KMS-11 (cell line): ENCODE measurements at regions not wholly inside any gene's neighbourhood (a gene's known extent, or its start where the extent isn't known, plus 50 kb on each side); places are given as distances from the start of the nearest gene placed in this dataset.

Source experiments
- H2AFZ ChIP-seq: fragments of 200-600 bp; sonication (generic); 2 replicates; pipeline ENCODE4 v1.6.1; 2016; ENCODE audit warnings: antibody characterized with exemption, mixed run types, low read depth
- H3K27ac ChIP-seq: fragments of 200-600 bp; sonication (generic); 2 replicates; pipeline ENCODE4 v1.6.1; 2016; ENCODE audit warnings: mild to moderate bottlenecking, mixed run types
- H3K27me3 ChIP-seq: fragments of 200-600 bp; sonication (generic); 2 replicates; pipeline ENCODE4 v1.6.1; 2017; ENCODE audit warnings: mild to moderate bottlenecking, low read depth, mixed run types, moderate library complexity; ENCODE audit not compliant: insufficient read depth
- H3K36me3 ChIP-seq: fragments of 200-600 bp; sonication (generic); 2 replicates; pipeline ENCODE4 v1.6.1; 2017; ENCODE audit warnings: mild to moderate bottlenecking, mixed run types; ENCODE audit not compliant: insufficient read depth
- H3K4me1 ChIP-seq: fragments of 200-600 bp; sonication (generic); 2 replicates; pipeline ENCODE4 v1.6.1; 2016; ENCODE audit warnings: mild to moderate bottlenecking, low read depth, mixed run types; ENCODE audit not compliant: poor library complexity, severe bottlenecking
- H3K4me2 ChIP-seq: fragments of 200-600 bp; sonication (generic); 2 replicates; pipeline ENCODE4 v1.7.0; 2016; ENCODE audit warnings: mild to moderate bottlenecking, mixed run types
- H3K4me3 ChIP-seq: fragments of 200-600 bp; sonication (generic); IDR thresholded peaks from 2 replicates; pipeline ENCODE4 v1.6.1; 2017; ENCODE audit warnings: low read depth, low read length, mixed read lengths; ENCODE audit not compliant: insufficient read depth
- H3K79me2 ChIP-seq: fragments of 200-600 bp; sonication (generic); 2 replicates; pipeline ENCODE4 v1.6.1; 2016; ENCODE audit warnings: low read depth, mixed run types; ENCODE audit not compliant: insufficient read depth
- H3K9ac ChIP-seq: fragments of 200-600 bp; sonication (generic); 2 replicates; pipeline ENCODE4 v1.6.1; 2016; ENCODE audit warnings: mild to moderate bottlenecking, mixed run types
- H4K20me1 ChIP-seq: fragments of 200-600 bp; sonication (generic); 2 replicates; pipeline ENCODE4 v1.6.1; 2016; ENCODE audit warnings: mild to moderate bottlenecking, mixed run types; ENCODE audit not compliant: insufficient read depth
- CTCF ChIP-seq: fragments of 200-600 bp; sonication (generic); conservative IDR thresholded peaks from 2 replicates; pipeline ENCODE4 v1.6.1; 2017; ENCODE audit warnings: low read depth, mild to moderate bottlenecking, antibody characterized with exemption, low read length, moderate library complexity, mixed read lengths

- no peaks in the 10 kb centered on the region for H3K79me2 ChIP-seq
- no peak overlapping the region for H3K4me3 ChIP-seq
- H3K27me3 ChIP-seq: no peaks in the 10 kb centered on the region
- H3K4me1 ChIP-seq: no peaks in the 10 kb centered on the region
- no peak overlapping the region for H2AFZ ChIP-seq
- no peak overlapping the region for H3K9ac ChIP-seq
- no peak for TF ChIP-seq CTCF
- H4K20me1 ChIP-seq: no peaks in the 10 kb centered on the region
- no peak overlapping the region for H3K27ac ChIP-seq
- H3K36me3 ChIP-seq: no peaks in the 10 kb centered on the region
- H3K4me2 ChIP-seq: no peak overlapping the region
These were observed 597.2 kb upstream of the KLHL29 start for GRCh38 chr2:22787745-22788144.

DNA sequence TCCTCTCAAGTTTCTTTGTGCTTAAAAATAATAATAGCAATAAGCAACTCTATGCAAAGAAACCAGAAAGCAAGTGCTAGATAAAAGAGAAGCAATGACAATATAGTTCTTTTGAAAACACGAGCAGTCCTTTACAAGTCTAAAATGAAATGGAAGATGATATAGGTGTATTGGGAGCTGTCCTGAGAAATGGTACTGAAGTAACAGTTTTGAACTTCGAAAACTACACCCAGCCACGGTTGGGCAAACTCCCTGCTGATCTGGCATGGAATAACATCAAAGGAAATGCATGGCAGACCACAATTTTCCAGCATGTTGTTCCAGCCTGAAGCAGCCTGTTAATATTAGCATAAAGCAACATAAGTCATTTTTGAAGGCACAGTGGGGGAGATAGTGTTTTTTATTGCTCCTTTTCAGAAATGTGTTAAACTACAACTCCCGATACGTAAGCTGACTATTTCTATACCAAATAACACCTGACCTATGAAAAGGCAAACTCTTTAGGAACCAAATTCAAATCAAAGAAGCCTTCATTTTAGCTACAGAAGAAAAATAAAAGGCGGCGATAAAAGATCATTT is 596.1 kb upstream of the KLHL29 start:
- no peak for TF ChIP-seq CTCF
- H3K79me2 ChIP-seq: no peaks in the 10 kb centered on the region
- H3K27ac ChIP-seq: no peak overlapping the region
- H3K9ac ChIP-seq: no peak overlapping the region
- H3K27me3 ChIP-seq: no peaks in the 10 kb centered on the region
- no peak overlapping the region for H3K4me2 ChIP-seq
- no peaks in the 10 kb centered on the region for H4K20me1 ChIP-seq
- H3K36me3 ChIP-seq: no peaks in the 10 kb centered on the region
- no peak overlapping the region for H3K4me3 ChIP-seq
- H3K4me1 ChIP-seq: no peaks in the 10 kb centered on the region
- no peak overlapping the region for H2AFZ ChIP-seq

- no peaks in the 10 kb centered on the region for H3K79me2 ChIP-seq
- no peak for TF ChIP-seq CTCF
- no peaks in the 10 kb centered on the region for H4K20me1 ChIP-seq
- H3K27me3 ChIP-seq: no peaks in the 10 kb centered on the region
- H3K9ac ChIP-seq: no peak overlapping the region
- H3K36me3 ChIP-seq: no peaks in the 10 kb centered on the region
- H3K27ac ChIP-seq: no peak overlapping the region
- H2AFZ ChIP-seq: no peak overlapping the region
- no peak overlapping the region for H3K4me2 ChIP-seq
- H3K4me3 ChIP-seq: no peak overlapping the region
- H3K4me1 ChIP-seq: no peaks in the 10 kb centered on the region
These were observed 589.6 kb upstream of the KLHL29 start for GRCh38 chr2:22795287-22795866.

DNA sequence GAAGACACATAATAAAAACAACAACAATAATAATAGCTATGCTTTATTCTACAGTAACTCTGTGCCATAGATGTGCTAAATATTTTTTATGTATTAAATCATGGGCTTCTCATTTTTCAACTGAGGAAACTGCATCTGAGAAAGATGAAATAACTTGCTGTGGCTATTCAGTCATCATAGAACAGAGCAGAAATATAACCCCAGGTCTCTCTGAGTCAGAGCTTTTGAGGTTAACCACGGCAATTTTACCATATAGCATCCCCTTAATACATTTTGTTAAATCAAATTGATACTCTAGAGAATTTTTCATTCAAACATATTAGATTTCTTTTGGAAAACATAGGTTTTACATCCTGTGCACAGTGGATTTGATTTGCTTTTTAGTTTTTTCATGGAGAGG is 586.6 kb upstream of the KLHL29 start:
- Histone ChIP-seq H3K79me2 (no peaks in the 10 kb centered on the region), H3K4me2 (no peak overlapping the region), H3K27ac (no peak overlapping the region), H3K4me1 (no peaks in the 10 kb centered on the region), H3K36me3 (no peaks in the 10 kb centered on the region), H3K9ac (no peak overlapping the region), H4K20me1 (no peaks in the 10 kb centered on the region), H2AFZ (no peak overlapping the region), H3K27me3 (no peaks in the 10 kb centered on the region), H3K4me3 (no peak overlapping the region)
- no peak for TF ChIP-seq CTCF
